Omental fat pad (tissue), 3 donors: ENCODE measurements at regions not wholly inside any gene's neighbourhood (a gene's known extent, or its start where the extent isn't known, plus 50 kb on each side); places are given as distances from the start of the nearest gene placed in this dataset.
A peak's percentile ranks its signal among the peaks of the same experiment; 100 is the strongest.

Experiments
- ATAC-seq: fragments of 150-250 bp; one replicate; pipeline ENCODE4 v1.9.1; 2016; ENCODE audit warnings: mild to moderate bottlenecking, moderate library complexity; ENCODE audit not compliant: low FRiP score
- DNase-seq: peaks from one replicate; pipeline ENCODE4 v3.0.0-alpha.2; 2019; ENCODE audit warnings: low spot score
- CTCF ChIP-seq, 3 donors: fragments of 450-650 bp; IDR thresholded peaks; one replicate each; pipeline ENCODE4 v1.5.1; 2016 to 2017; ENCODE audit warnings: antibody characterized with exemption in 3 of 3, mild to moderate bottlenecking in 3 of 3, moderate library complexity in 2 of 3

- no peak for ATAC-seq
- no peak for DNase-seq
Measured at GRCh38 chr5:116655431-116655830, 80.8 kb upstream of the SEMA6A start.

GRCh38 chr5:116654925-116655324 lies 80.3 kb upstream of the SEMA6A start:
- ATAC-seq (no peak), DNase-seq (no peak)
- no peak for TF ChIP-seq CTCF (IDR thresholded peaks at IDR 0.05)

More at GRCh38 chr5:116655431-116655830, 80.8 kb upstream of the SEMA6A start:
- TF ChIP-seq CTCF (IDR thresholded peaks at IDR 0.05): no peak

- ATAC-seq: no peak
- DNase-seq: no peak
- no peak for TF ChIP-seq CTCF (IDR thresholded peaks at IDR 0.05)
Measured at GRCh38 chr5:116652903-116653302, 78.3 kb upstream of the SEMA6A start.

- ATAC-seq (no peak), DNase-seq (peak; percentile 25)
- no peak for TF ChIP-seq CTCF (IDR thresholded peaks at IDR 0.05)
Measured at GRCh38 chr5:116652196-116652729, 77.6 kb upstream of the SEMA6A start.

GRCh38 chr5:116651653-116652052 lies 77.0 kb upstream of the SEMA6A start:
- DNase-seq (no peak), ATAC-seq (no peak)
- TF ChIP-seq CTCF (IDR thresholded peaks at IDR 0.05): no peak

- no peak for TF ChIP-seq CTCF (IDR thresholded peaks at IDR 0.05)
- ATAC-seq (no peak), DNase-seq (no peak)
Measured at GRCh38 chr5:116650964-116651363, 76.3 kb upstream of the SEMA6A start.

GRCh38 chr5:116650544-116650943 lies 75.9 kb upstream of the SEMA6A start:
- DNase-seq: no peak
- no peak for TF ChIP-seq CTCF (IDR thresholded peaks at IDR 0.05)
- ATAC-seq: no peak
